IMR-90 (cell line): ENCODE measurements at regions not wholly inside any gene's neighbourhood (a gene's known extent, or its start where the extent isn't known, plus 50 kb on each side); places are given as distances from the start of the nearest gene placed in this dataset.

Experiments
- ATAC-seq: fragments of 200-7000 bp; cut with Tn5 transposase; 2 replicates; pipeline ENCODE4 v1.9.1; 2020; ENCODE audit warnings: low read depth, mild to moderate bottlenecking, moderate library complexity
- BruUV-seq: library from RNA; stranded (reverse); fragments of 400-500 nt; replicated peaks from 2 replicates; lab custom pipeline; 2021; lab: Mats Ljungman, UMichigan
- CTCF ChIA-PET: fragments of 300-600 bp; formaldehyde crosslinking; extraction: SDS; loops from one replicate; lab custom pipeline; 2021; ENCODE audit warnings: antibody characterized with exemption; lab: Yijun Ruan, JAX
- POLR2A ChIA-PET: fragments of 300-600 bp; sonication (Branson Sonifier 250); formaldehyde crosslinking; loops from one replicate; lab custom pipeline; 2022; ENCODE audit warnings: antibody characterized with exemption; ENCODE audit not compliant: unreplicated experiment; lab: Charles Lee
- DNase-seq: peaks from one replicate; pipeline ENCODE4 v3.0.0; 2013
- H2AFZ ChIP-seq: replicated peaks from 2 replicates; pipeline ENCODE3; 2013; ENCODE audit warnings: low read length, mild to moderate bottlenecking; ENCODE audit not compliant: poor library complexity
- H2AK5ac ChIP-seq: 2 replicates; pipeline ENCODE4 v1.6.1; 2013; ENCODE audit warnings: low read depth, low read length, inconsistent platforms
- H2AK9ac ChIP-seq: replicated peaks from 2 replicates; pipeline ENCODE3; 2013; ENCODE audit warnings: mild to moderate bottlenecking, low read depth, low read length, moderate library complexity; ENCODE audit not compliant: poor library complexity
- H2BK120ac ChIP-seq: 2 replicates; pipeline ENCODE4 v1.6.1; 2013; ENCODE audit warnings: low read depth, low read length, inconsistent platforms
- H2BK15ac ChIP-seq: 3 replicates; pipeline ENCODE4 v1.6.1; 2013; ENCODE audit warnings: low read depth, low read length, inconsistent platforms
- H2BK20ac ChIP-seq: 2 replicates; pipeline ENCODE4 v1.6.1; 2013; ENCODE audit warnings: low read depth, mild to moderate bottlenecking, inconsistent platforms, low read length, moderate library complexity
- H2BK5ac ChIP-seq: 2 replicates; pipeline ENCODE4 v1.6.1; 2013; ENCODE audit warnings: mild to moderate bottlenecking, low read depth, low read length, inconsistent platforms; ENCODE audit not compliant: poor library complexity, severe bottlenecking
- H3K14ac ChIP-seq: replicated peaks from 2 replicates; pipeline ENCODE4 v1.6.1; 2013; ENCODE audit warnings: low read depth, low read length, inconsistent platforms
- H3K18ac ChIP-seq: 2 replicates; pipeline ENCODE4 v1.6.1; 2013; ENCODE audit warnings: low read depth, low read length, control low read depth
- H3K23ac ChIP-seq: 2 replicates; pipeline ENCODE4 v1.6.1; 2013; ENCODE audit warnings: low read depth, low read length, inconsistent platforms
- H3K27ac ChIP-seq: 2 replicates; pipeline ENCODE4 v1.5.1; 2013; ENCODE audit warnings: mild to moderate bottlenecking, control low read depth, low read length; ENCODE audit not compliant: insufficient read depth
- H3K27me3 ChIP-seq: 2 replicates; pipeline ENCODE4 v1.6.1; 2013; ENCODE audit warnings: low read length; ENCODE audit not compliant: control insufficient read depth, insufficient read depth
- H3K36me3 ChIP-seq: 2 replicates; pipeline ENCODE4 v1.6.1; 2013; ENCODE audit warnings: low read length, mixed read lengths; ENCODE audit not compliant: control insufficient read depth, insufficient read depth
- H3K4ac ChIP-seq: 2 replicates; pipeline ENCODE4 v1.6.1; 2013; ENCODE audit warnings: low read depth, low read length, inconsistent platforms
- H3K4me1 ChIP-seq: 2 replicates; pipeline ENCODE4 v1.6.1; 2013; ENCODE audit warnings: low read length, mixed read lengths; ENCODE audit not compliant: control insufficient read depth, insufficient read depth
- H3K4me2 ChIP-seq: 2 replicates; pipeline ENCODE4 v1.6.1; 2013; ENCODE audit warnings: low read depth, mild to moderate bottlenecking, control low read depth, low read length, moderate library complexity
- H3K4me3 ChIP-seq: 2 replicates; pipeline ENCODE4 v1.5.1; 2013; ENCODE audit warnings: low read depth, mild to moderate bottlenecking, control low read depth, low read length, moderate library complexity; ENCODE audit not compliant: insufficient read depth
- H3K56ac ChIP-seq: 2 replicates; pipeline ENCODE4 v1.6.1; 2013; ENCODE audit warnings: low read length, inconsistent platforms; ENCODE audit not compliant: insufficient read depth; ENCODE audit errors: extremely low read depth
- H3K79me1 ChIP-seq, 2 experiments: 2 replicates each; pipeline ENCODE4 v1.6.1; 2013; ENCODE audit warnings: low read length in 2 of 2, inconsistent platforms in 1 of 2, low read depth in 1 of 2
- H3K9ac ChIP-seq: 2 replicates; pipeline ENCODE4 v1.6.1; 2013; ENCODE audit warnings: low read depth, low read length, control low read depth
- H3K9me1 ChIP-seq: 2 replicates; pipeline ENCODE4 v1.6.1; 2013; ENCODE audit warnings: low read length, inconsistent platforms; ENCODE audit not compliant: insufficient read depth
- H3K9me3 ChIP-seq: 2 replicates; pipeline ENCODE4 v1.6.1; 2013; ENCODE audit warnings: low read length; ENCODE audit not compliant: control insufficient read depth, insufficient read depth
- H4K20me1 ChIP-seq: 2 replicates; pipeline ENCODE4 v1.6.1; 2013; ENCODE audit warnings: low read length, inconsistent platforms; ENCODE audit not compliant: insufficient read depth
- H4K5ac ChIP-seq: 2 replicates; pipeline ENCODE4 v1.6.1; 2013; ENCODE audit warnings: mild to moderate bottlenecking, low read depth, low read length, control low read depth
- H4K8ac ChIP-seq, 2 experiments: 2 replicates each; pipeline ENCODE4 v1.6.1; 2013; ENCODE audit warnings: low read depth in 2 of 2, low read length in 2 of 2, control low read depth in 1 of 2, inconsistent platforms in 1 of 2
- H4K91ac ChIP-seq: 2 replicates; pipeline ENCODE4 v1.6.1; 2013; ENCODE audit warnings: low read depth, low read length, inconsistent platforms; ENCODE audit not compliant: insufficient read depth
- BHLHE40 ChIP-seq: fragments of 150-350 bp; IDR thresholded peaks from 2 replicates; pipeline ENCODE4 v1.6.1; 2016; ENCODE audit warnings: mild to moderate bottlenecking, low read depth, low read length
- NFE2L2 ChIP-seq: fragments of 150-350 bp; IDR thresholded peaks from 2 replicates; pipeline ENCODE4 v1.6.1; 2016; ENCODE audit warnings: low read depth, mild to moderate bottlenecking, low read length
- RFX5 ChIP-seq: IDR thresholded peaks from 2 replicates; pipeline ENCODE4 v1.8.0; 2012; ENCODE audit warnings: low read depth, mild to moderate bottlenecking, low read length, moderate library complexity
- WGBS, 2 experiments: methylation state at CpG; one replicate each; pipeline versions ENCODE4 v1.1.5 to v1.1.7; 2013; ENCODE audit warnings: missing lambda C conversion rate in 2 of 2; ENCODE audit not compliant: insufficient read length in 1 of 2; ENCODE audit errors: extremely low coverage in 2 of 2; 5-methylcytosine and 5-hydroxymethylcytosine counted together
- dilution Hi-C: fragments of 300-500 bp; cut with HindIII; formaldehyde crosslinking; loops from one replicate; pipeline ENCODE4 v1.14.3; 2018; ENCODE audit warnings: low sequenced_read_pairs; ENCODE audit not compliant: unreplicated experiment
- in situ Hi-C: fragments of 300-500 bp; cut with MboI; formaldehyde crosslinking; loops from 3 replicates; pipeline ENCODE4 v1.14.3; 2019; ENCODE audit warnings: low sequenced_read_pairs, inconsistent platforms, mixed read lengths
- intact Hi-C: fragments of 100-400 bp; cut with micrococcal nuclease; formaldehyde crosslinking; loops from 2 replicates; pipeline ENCODE4 v1.10.0; 2022
- TF ChIP-seq, protein P1 (sequence below): conservative IDR thresholded peaks from 2 replicates; pipeline ENCODE4 v1.5.1; 2012; ENCODE audit warnings: mild to moderate bottlenecking, low read depth, low read length, improper control_type of control experiment

DNA sequence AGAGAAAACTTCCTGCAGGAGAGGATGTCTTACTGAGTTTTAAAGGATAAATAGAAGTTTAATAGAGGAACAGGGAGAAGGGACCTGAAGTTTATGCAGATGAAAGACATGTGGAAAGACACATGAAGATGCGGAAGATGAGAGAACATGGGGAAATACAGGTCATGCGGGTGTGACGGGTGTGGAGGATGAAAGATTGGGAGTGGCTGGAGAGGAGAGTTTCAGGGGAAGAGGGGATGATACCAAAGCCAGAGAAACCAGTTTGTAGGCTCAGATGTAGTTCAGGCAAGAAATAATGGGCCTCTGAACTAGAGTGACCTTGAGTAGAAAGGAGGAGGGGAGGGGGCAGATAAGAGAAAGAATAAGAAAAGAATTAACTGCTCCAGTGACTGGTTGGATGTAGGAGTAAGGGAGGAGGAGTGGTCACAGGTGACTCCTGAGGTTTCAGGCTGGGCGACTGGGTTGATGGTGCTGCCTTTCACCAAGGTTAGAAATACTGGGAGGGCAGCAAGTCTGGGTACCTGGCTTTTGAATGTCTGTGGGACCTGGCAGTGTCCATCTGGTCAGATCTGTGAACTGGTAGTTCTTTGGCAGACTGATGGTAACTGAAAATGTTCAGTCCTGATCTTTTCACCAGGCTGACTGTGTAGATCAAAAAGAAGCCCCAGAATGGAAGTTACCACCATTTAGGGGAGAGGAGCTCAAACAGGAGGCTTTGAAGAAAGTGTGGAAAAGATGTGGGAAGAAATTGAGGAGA lies 69.4 kb downstream of the TET3 start:
- WGBS, 2 experiments, result 100% methylated on average over 1 to 3 of the region's 4 CpGs
- ATAC-seq (no peak), DNase-seq (no peak)
- no peak overlapping the region for H3K56ac ChIP-seq
- dilution Hi-C loops, result no loop called here
- H3K4me3 ChIP-seq, result no peak overlapping the region
- in situ Hi-C loops, result no loop called here
- H2BK15ac ChIP-seq, result no peak overlapping the region
- H4K5ac ChIP-seq, result no peak overlapping the region
- H2BK20ac ChIP-seq, result no peak overlapping the region
- TF ChIP-seq NFE2L2 (no peak), RFX5 (no peak), BHLHE40 (no peak)
- TF ChIP-seq, protein P1, sequence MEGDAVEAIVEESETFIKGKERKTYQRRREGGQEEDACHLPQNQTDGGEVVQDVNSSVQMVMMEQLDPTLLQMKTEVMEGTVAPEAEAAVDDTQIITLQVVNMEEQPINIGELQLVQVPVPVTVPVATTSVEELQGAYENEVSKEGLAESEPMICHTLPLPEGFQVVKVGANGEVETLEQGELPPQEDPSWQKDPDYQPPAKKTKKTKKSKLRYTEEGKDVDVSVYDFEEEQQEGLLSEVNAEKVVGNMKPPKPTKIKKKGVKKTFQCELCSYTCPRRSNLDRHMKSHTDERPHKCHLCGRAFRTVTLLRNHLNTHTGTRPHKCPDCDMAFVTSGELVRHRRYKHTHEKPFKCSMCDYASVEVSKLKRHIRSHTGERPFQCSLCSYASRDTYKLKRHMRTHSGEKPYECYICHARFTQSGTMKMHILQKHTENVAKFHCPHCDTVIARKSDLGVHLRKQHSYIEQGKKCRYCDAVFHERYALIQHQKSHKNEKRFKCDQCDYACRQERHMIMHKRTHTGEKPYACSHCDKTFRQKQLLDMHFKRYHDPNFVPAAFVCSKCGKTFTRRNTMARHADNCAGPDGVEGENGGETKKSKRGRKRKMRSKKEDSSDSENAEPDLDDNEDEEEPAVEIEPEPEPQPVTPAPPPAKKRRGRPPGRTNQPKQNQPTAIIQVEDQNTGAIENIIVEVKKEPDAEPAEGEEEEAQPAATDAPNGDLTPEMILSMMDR, result no peak
- H3K14ac ChIP-seq, result no peak overlapping the region
- no peak overlapping the region for H3K27ac ChIP-seq
- no peak overlapping the region for H3K9ac ChIP-seq
- no peak overlapping the region for H4K91ac ChIP-seq
- H2BK120ac ChIP-seq, result no peak overlapping the region
- H2BK5ac ChIP-seq, result no peak overlapping the region
- H3K4me1 ChIP-seq, result peaks cover 1% of the 10 kb centered on the region; the same call in 1 of the 2 replicates
- no peak overlapping the region for H3K18ac ChIP-seq
- H3K4ac ChIP-seq, result no peak overlapping the region
- H3K9me1 ChIP-seq, result peaks cover 6% of the 10 kb centered on the region; the same call in 1 of the 2 replicates
- no peak overlapping the region for H4K8ac ChIP-seq
- no peak overlapping the region for H3K4me2 ChIP-seq
- no TSS peak for BruUV-seq
- ChIA-PET POLR2A (no interaction called here), CTCF (no interaction called here)
- H2AFZ ChIP-seq, result no peak overlapping the region
- no peaks in the 10 kb centered on the region for H3K27me3 ChIP-seq
- intact Hi-C loops, result no loop called here
- no peak overlapping the region for H2AK9ac ChIP-seq
- H3K79me1 ChIP-seq, result peaks cover 23 to 35% of the 10 kb centered on the region in 2 experiments
- H4K20me1 ChIP-seq, result peaks cover 9% of the 10 kb centered on the region; the same call in 1 of the 2 replicates
- H3K9me3 ChIP-seq, result no peaks in the 10 kb centered on the region
- no peak overlapping the region for H2AK5ac ChIP-seq
- no peak overlapping the region for H3K23ac ChIP-seq
- peaks cover 2% of the 10 kb centered on the region for H3K36me3 ChIP-seq
